Activated naive CD4-positive, alpha-beta T cell treated with anti-CD3 and anti-CD28 coated beads, Interleukin-2, amount 10 ng/mL, durations not matched to agents 7 days and 5 days (primary cell): ENCODE measurements at regions not wholly inside any gene's neighbourhood (a gene's known extent, or its start where the extent isn't known, plus 50 kb on each side); places are given as distances from the start of the nearest gene placed in this dataset.

ENCODE experiments used
- CTCF ChIA-PET: fragments of 350-600 bp; sonication (Branson Sonifier 250); formaldehyde crosslinking; loops from one replicate; lab custom pipeline; 2021; ENCODE audit warnings: antibody characterized with exemption; lab: Charles Lee
- DNase-seq: peaks from one replicate; pipeline ENCODE4 v3.0.0-alpha.2; 2020
- H3K27ac Mint-ChIP-seq: one replicate; pipeline ENCODE4 v1.8.0; 2021; ENCODE audit warnings: mild to moderate bottlenecking, moderate library complexity, mixed read lengths
- H3K27me3 Mint-ChIP-seq: one replicate; pipeline ENCODE4 v1.8.0; 2021; ENCODE audit warnings: mild to moderate bottlenecking, mixed read lengths
- H3K36me3 Mint-ChIP-seq: one replicate; pipeline ENCODE4 v1.8.0; 2021; ENCODE audit warnings: mixed read lengths
- H3K4me1 Mint-ChIP-seq: one replicate; pipeline ENCODE4 v1.8.0; 2021; ENCODE audit warnings: mixed read lengths
- H3K4me3 Mint-ChIP-seq: one replicate; pipeline ENCODE4 v1.8.0; 2021; ENCODE audit warnings: mild to moderate bottlenecking, moderate library complexity, mixed read lengths
- H3K9me3 Mint-ChIP-seq: one replicate; pipeline ENCODE4 v1.8.0; 2021; ENCODE audit warnings: mixed read lengths

GRCh38 chr4:164410401-164410800 is 343.5 kb upstream of the SMIM31 start:
- Mint-ChIP-seq H3K9me3 (no peaks in the 10 kb centered on the region), H3K36me3 (no peaks in the 10 kb centered on the region), H3K4me1 (no peaks in the 10 kb centered on the region), H3K27me3 (no peaks in the 10 kb centered on the region), H3K4me3 (no peak overlapping the region), H3K27ac (no peak overlapping the region)
- DNase-seq = no peak
- CTCF ChIA-PET = no interaction called here

- no peak for DNase-seq
- H3K4me1 Mint-ChIP-seq = no peaks in the 10 kb centered on the region
- H3K27ac Mint-ChIP-seq = no peak overlapping the region
- CTCF ChIA-PET = no interaction called here
- no peaks in the 10 kb centered on the region for H3K27me3 Mint-ChIP-seq
- H3K9me3 Mint-ChIP-seq = no peaks in the 10 kb centered on the region
- H3K4me3 Mint-ChIP-seq = no peak overlapping the region
- no peaks in the 10 kb centered on the region for H3K36me3 Mint-ChIP-seq
Observed at GRCh38 chr4:164412246-164412645, 341.7 kb upstream of the SMIM31 start.

- H3K27me3 Mint-ChIP-seq = no peaks in the 10 kb centered on the region
- no peak overlapping the region for H3K27ac Mint-ChIP-seq
- no peaks in the 10 kb centered on the region for H3K36me3 Mint-ChIP-seq
Observed at GRCh38 chr4:164413743-164414142, 340.2 kb upstream of the SMIM31 start.

GRCh38 chr4:164423819-164424218 is 330.1 kb upstream of the SMIM31 start:
- H3K4me3 Mint-ChIP-seq = no peak overlapping the region
- no peaks in the 10 kb centered on the region for H3K9me3 Mint-ChIP-seq
- H3K36me3 Mint-ChIP-seq = no peaks in the 10 kb centered on the region
- no peaks in the 10 kb centered on the region for H3K4me1 Mint-ChIP-seq
- H3K27me3 Mint-ChIP-seq = no peaks in the 10 kb centered on the region
- CTCF ChIA-PET = no interaction called here
- no peak for DNase-seq
- H3K27ac Mint-ChIP-seq = no peak overlapping the region

More at GRCh38 chr4:164413743-164414142, 340.2 kb upstream of the SMIM31 start:
- Mint-ChIP-seq H3K4me3 (no peak overlapping the region), H3K9me3 (no peaks in the 10 kb centered on the region), H3K4me1 (no peaks in the 10 kb centered on the region)
- CTCF ChIA-PET = no interaction called here
- no peak for DNase-seq

GRCh38 chr4:164424846-164425245 is 329.1 kb upstream of the SMIM31 start:
- Mint-ChIP-seq H3K27me3 (no peaks in the 10 kb centered on the region), H3K4me3 (no peak overlapping the region), H3K9me3 (no peaks in the 10 kb centered on the region), H3K27ac (no peak overlapping the region), H3K4me1 (no peaks in the 10 kb centered on the region), H3K36me3 (no peaks in the 10 kb centered on the region)
- CTCF ChIA-PET = no interaction called here
- DNase-seq = no peak

GRCh38 chr4:164428561-164428960 is 325.4 kb upstream of the SMIM31 start:
- no peaks in the 10 kb centered on the region for H3K36me3 Mint-ChIP-seq
- DNase-seq = no peak
- H3K4me3 Mint-ChIP-seq = no peak overlapping the region
- H3K4me1 Mint-ChIP-seq = no peaks in the 10 kb centered on the region
- H3K27me3 Mint-ChIP-seq = no peaks in the 10 kb centered on the region
- CTCF ChIA-PET = no interaction called here
- no peak overlapping the region for H3K27ac Mint-ChIP-seq
- H3K9me3 Mint-ChIP-seq = no peaks in the 10 kb centered on the region

GRCh38 chr4:164438321-164438720 is 315.6 kb upstream of the SMIM31 start:
- Mint-ChIP-seq H3K27ac (no peak overlapping the region), H3K4me1 (no peaks in the 10 kb centered on the region), H3K9me3 (no peaks in the 10 kb centered on the region), H3K4me3 (no peak overlapping the region), H3K36me3 (no peaks in the 10 kb centered on the region), H3K27me3 (no peaks in the 10 kb centered on the region)
- CTCF ChIA-PET = no interaction called here
- DNase-seq = no peak

GRCh38 chr4:164439037-164439436 is 314.9 kb upstream of the SMIM31 start:
- Mint-ChIP-seq H3K4me1 (no peaks in the 10 kb centered on the region), H3K9me3 (no peaks in the 10 kb centered on the region), H3K4me3 (no peak overlapping the region), H3K27ac (no peak overlapping the region), H3K27me3 (no peaks in the 10 kb centered on the region), H3K36me3 (no peaks in the 10 kb centered on the region)
- no peak for DNase-seq
- CTCF ChIA-PET = no interaction called here

- no peak overlapping the region for H3K4me3 Mint-ChIP-seq
- no peaks in the 10 kb centered on the region for H3K36me3 Mint-ChIP-seq
- no peak overlapping the region for H3K27ac Mint-ChIP-seq
- DNase-seq = no peak
- no peaks in the 10 kb centered on the region for H3K9me3 Mint-ChIP-seq
- no peaks in the 10 kb centered on the region for H3K27me3 Mint-ChIP-seq
- H3K4me1 Mint-ChIP-seq = no peaks in the 10 kb centered on the region
- CTCF ChIA-PET = no interaction called here
Observed at GRCh38 chr4:164440199-164440598, 313.7 kb upstream of the SMIM31 start.

GRCh38 chr4:164441109-164441508 is 312.8 kb upstream of the SMIM31 start:
- Mint-ChIP-seq H3K4me3 (no peak overlapping the region), H3K4me1 (no peaks in the 10 kb centered on the region), H3K27me3 (no peaks in the 10 kb centered on the region), H3K36me3 (no peaks in the 10 kb centered on the region), H3K9me3 (no peaks in the 10 kb centered on the region), H3K27ac (no peak overlapping the region)
- CTCF ChIA-PET = no interaction called here
- no peak for DNase-seq

- H3K4me3 Mint-ChIP-seq = no peak overlapping the region
- H3K27me3 Mint-ChIP-seq = no peaks in the 10 kb centered on the region
- no peaks in the 10 kb centered on the region for H3K4me1 Mint-ChIP-seq
- H3K9me3 Mint-ChIP-seq = no peaks in the 10 kb centered on the region
- no peaks in the 10 kb centered on the region for H3K36me3 Mint-ChIP-seq
- CTCF ChIA-PET = no interaction called here
- H3K27ac Mint-ChIP-seq = no peak overlapping the region
- no peak for DNase-seq
Observed at GRCh38 chr4:164442180-164442579, 311.8 kb upstream of the SMIM31 start.

- H3K27ac Mint-ChIP-seq = no peak overlapping the region
- CTCF ChIA-PET = interaction anchor here (0.5 kb wide), 1 partner anchor 488 kb away, joined by 3 read pairs; no protein-coding TSS in a partner anchor
- H3K9me3 Mint-ChIP-seq = peaks cover 2% of the 10 kb centered on the region
Observed at GRCh38 chr4:164446516-164446915, 307.4 kb upstream of the SMIM31 start.

GRCh38 chr4:164461901-164462300 is 292.0 kb upstream of the SMIM31 start:
- CTCF ChIA-PET = no interaction called here
- H3K4me1 Mint-ChIP-seq = no peaks in the 10 kb centered on the region
- no peak overlapping the region for H3K4me3 Mint-ChIP-seq
- no peak for DNase-seq
- no peaks in the 10 kb centered on the region for H3K36me3 Mint-ChIP-seq
- no peaks in the 10 kb centered on the region for H3K27me3 Mint-ChIP-seq
- H3K27ac Mint-ChIP-seq = no peak overlapping the region
- H3K9me3 Mint-ChIP-seq = no peaks in the 10 kb centered on the region

More at GRCh38 chr4:164446516-164446915, 307.4 kb upstream of the SMIM31 start:
- no peak overlapping the region for H3K4me3 Mint-ChIP-seq
- no peaks in the 10 kb centered on the region for H3K36me3 Mint-ChIP-seq
- H3K27me3 Mint-ChIP-seq = no peaks in the 10 kb centered on the region
- no peaks in the 10 kb centered on the region for H3K4me1 Mint-ChIP-seq
- DNase-seq = no peak

- CTCF ChIA-PET = no interaction called here
- Mint-ChIP-seq H3K4me1 (no peaks in the 10 kb centered on the region), H3K36me3 (no peaks in the 10 kb centered on the region), H3K4me3 (no peak overlapping the region), H3K27ac (no peak overlapping the region), H3K27me3 (no peaks in the 10 kb centered on the region), H3K9me3 (no peaks in the 10 kb centered on the region)
- no peak for DNase-seq
Observed at GRCh38 chr4:164462471-164462870, 291.5 kb upstream of the SMIM31 start.

GRCh38 chr4:164464313-164464712 is 289.6 kb upstream of the SMIM31 start:
- no peaks in the 10 kb centered on the region for H3K27me3 Mint-ChIP-seq
- CTCF ChIA-PET = no interaction called here
- no peaks in the 10 kb centered on the region for H3K9me3 Mint-ChIP-seq
- DNase-seq = no peak
- no peaks in the 10 kb centered on the region for H3K36me3 Mint-ChIP-seq
- H3K27ac Mint-ChIP-seq = no peak overlapping the region
- H3K4me1 Mint-ChIP-seq = no peaks in the 10 kb centered on the region
- H3K4me3 Mint-ChIP-seq = no peak overlapping the region

- no peaks in the 10 kb centered on the region for H3K4me1 Mint-ChIP-seq
- H3K9me3 Mint-ChIP-seq = no peaks in the 10 kb centered on the region
- DNase-seq = no peak
- CTCF ChIA-PET = interaction anchor here (1.0 kb wide), 1 partner anchor 264 kb away, joined by 3 read pairs; no protein-coding TSS in a partner anchor
- H3K4me3 Mint-ChIP-seq = no peak overlapping the region
- no peaks in the 10 kb centered on the region for H3K27me3 Mint-ChIP-seq
- no peaks in the 10 kb centered on the region for H3K36me3 Mint-ChIP-seq
- no peak overlapping the region for H3K27ac Mint-ChIP-seq
Observed at GRCh38 chr4:164467493-164467892, 286.4 kb upstream of the SMIM31 start.
